HG02588 (cell line): ENCODE measurements at regions not wholly inside any gene's neighbourhood (a gene's known extent, or its start where the extent isn't known, plus 50 kb on each side); places are given as distances from the start of the nearest gene placed in this dataset.

Experiments used
- ATAC-seq: cut with Tn5 transposase; IDR thresholded peaks from one replicate; pipeline ENCODE4 v1.9.1; 2021; ENCODE audit warnings: mild to moderate bottlenecking, moderate library complexity; ENCODE audit not compliant: unreplicated experiment

- no peak for ATAC-seq
These were observed 214.9 kb downstream of the DSEL start for GRCh38 chr18:67301592-67301991.

GRCh38 chr18:67300498-67300897 is 216.0 kb downstream of the DSEL start:
- ATAC-seq = no peak

- no peak for ATAC-seq
These were observed 223.7 kb downstream of the DSEL start for GRCh38 chr18:67292814-67293213.

GRCh38 chr18:67290421-67290820 is 226.1 kb downstream of the DSEL start:
- no peak for ATAC-seq

GRCh38 chr18:67285583-67285982 is 230.9 kb downstream of the DSEL start:
- ATAC-seq = no peak

- ATAC-seq = no peak
These were observed 233.7 kb downstream of the DSEL start for GRCh38 chr18:67282796-67283195.

- no peak for ATAC-seq
These were observed 234.8 kb downstream of the DSEL start for GRCh38 chr18:67281746-67282145.

GRCh38 chr18:67280486-67281242 is 235.9 kb downstream of the DSEL start:
- no peak for ATAC-seq

GRCh38 chr18:67279988-67280387 is 236.5 kb downstream of the DSEL start:
- no peak for ATAC-seq

GRCh38 chr18:67278984-67279383 is 237.5 kb downstream of the DSEL start:
- ATAC-seq = no peak

- no peak for ATAC-seq
These were observed 239.9 kb downstream of the DSEL start for GRCh38 chr18:67276638-67277037.

- ATAC-seq = no peak
These were observed 243.2 kb downstream of the DSEL start for GRCh38 chr18:67273288-67273687.

- no peak for ATAC-seq
These were observed 247.3 kb downstream of the DSEL start for GRCh38 chr18:67269206-67269605.

- ATAC-seq = no peak
These were observed 248.0 kb downstream of the DSEL start for GRCh38 chr18:67268530-67268929.

GRCh38 chr18:67266246-67267237 is 250.0 kb downstream of the DSEL start:
- ATAC-seq = no peak

GRCh38 chr18:67265464-67266245 is 250.9 kb downstream of the DSEL start:
- ATAC-seq = no peak

GRCh38 chr18:67261931-67262552 is 254.5 kb downstream of the DSEL start:
- no peak for ATAC-seq

GRCh38 chr18:67260841-67261240 is 255.7 kb downstream of the DSEL start:
- no peak for ATAC-seq

GRCh38 chr18:67250776-67251424 is 265.6 kb downstream of the DSEL start:
- ATAC-seq = no peak
